H1 (cell line): ENCODE measurements at regions not wholly inside any gene's neighbourhood (a gene's known extent, or its start where the extent isn't known, plus 50 kb on each side); places are given as distances from the start of the nearest gene placed in this dataset.
"Not testable (repeated sequence)": the region's sequence is repeated elsewhere in the genome, so short reads cannot be mapped to it uniquely, and the experiment has no call there.

Experiments used
- CTCF ChIA-PET: fragments of 300-600 bp; sonication (Branson Sonifier 250); formaldehyde crosslinking; loops from one replicate; lab custom pipeline; 2021; ENCODE audit not compliant: partially characterized antibody; lab: Charles Lee
- POLR2A ChIA-PET: fragments of 300-600 bp; sonication (Branson Sonifier 250); formaldehyde crosslinking; loops from one replicate; lab custom pipeline; 2021; ENCODE audit warnings: inconsistent platforms; ENCODE audit not compliant: partially characterized antibody; lab: Charles Lee
- DNase-seq, 2 experiments: peaks; one replicate each; pipeline versions ENCODE4 v3.0.0 to v3.0.0-alpha.2; 2010 to 2022; ENCODE audit warnings: low spot score in 2 of 2, low read depth in 1 of 2, mixed read lengths in 1 of 2
- FAIRE-seq: peaks from 2 replicates; lab custom pipeline; 2011; peaks lifted over from hg19 to GRCh38; lab: Jason Lieb, UNC
- H2AFZ ChIP-seq: 2 replicates; pipeline ENCODE4 v1.8.1; 2012; ENCODE audit warnings: low read length, inconsistent platforms
- H2AK5ac ChIP-seq: 2 replicates; pipeline ENCODE4 v1.6.1; 2013; ENCODE audit warnings: low read depth, low read length
- H2BK120ac ChIP-seq: replicated peaks from 2 replicates; pipeline ENCODE3; 2013; ENCODE audit warnings: low read depth, low read length, inconsistent platforms
- H2BK12ac ChIP-seq: 2 replicates; pipeline ENCODE4 v1.6.1; 2013; ENCODE audit warnings: low read depth, low read length
- H2BK15ac ChIP-seq: 2 replicates; pipeline ENCODE4 v1.6.1; 2013; ENCODE audit warnings: low read length
- H2BK20ac ChIP-seq: 2 replicates; pipeline ENCODE4 v1.6.1; 2013; ENCODE audit warnings: low read length
- H2BK5ac ChIP-seq: 2 replicates; pipeline ENCODE4 v1.6.1; 2013; ENCODE audit warnings: low read depth, low read length
- H3K14ac ChIP-seq: 2 replicates; pipeline ENCODE4 v1.6.1; 2013; ENCODE audit warnings: inconsistent platforms; ENCODE audit not compliant: insufficient read length
- H3K18ac ChIP-seq: 2 replicates; pipeline ENCODE4 v1.6.1; 2013; ENCODE audit warnings: low read length; ENCODE audit errors: extremely low read depth
- H3K23ac ChIP-seq: 2 replicates; pipeline ENCODE4 v1.6.1; 2013; ENCODE audit warnings: inconsistent platforms; ENCODE audit not compliant: insufficient read length
- H3K23me2 ChIP-seq: 2 replicates; pipeline ENCODE4 v1.6.1; 2013; ENCODE audit warnings: low read depth, low read length
- H3K27ac ChIP-seq: 2 replicates; pipeline ENCODE4 v1.6.1; 2011; ENCODE audit warnings: low read depth, low read length, inconsistent platforms
- H3K27me3 ChIP-seq, 4 experiments: replicated peaks in 1 of 4; 1 replicate in 1 of 4; 2 replicates in 3 of 4; pipeline versions ENCODE4 v1.6.1 to v1.8.1; 2011 to 2013; ENCODE audit warnings: low read length in 3 of 4, mild to moderate bottlenecking in 3 of 4, inconsistent platforms in 2 of 4, mixed read lengths in 2 of 4, moderate library complexity in 1 of 4; ENCODE audit not compliant: control insufficient read depth in 3 of 4, insufficient read depth in 3 of 4; ENCODE audit errors: extremely low read depth in 1 of 4
- H3K36me3 ChIP-seq, 4 experiments: 2 replicates each; pipeline versions ENCODE4 v1.6.1 to v1.8.1; 2011 to 2013; ENCODE audit warnings: mild to moderate bottlenecking in 4 of 4, low read length in 3 of 4, moderate library complexity in 2 of 4, control low read depth in 1 of 4, inconsistent platforms in 1 of 4; ENCODE audit not compliant: insufficient read depth in 4 of 4, control insufficient read depth in 2 of 4
- H3K4ac ChIP-seq: replicated peaks from 2 replicates; pipeline ENCODE3; 2013; ENCODE audit warnings: low read length, low read depth, mixed read lengths, inconsistent platforms; ENCODE audit not compliant: insufficient read length
- H3K4me1 ChIP-seq, 4 experiments: replicated peaks in 1 of 4; 1 replicate in 1 of 4; 2 replicates in 3 of 4; pipeline versions ENCODE4 v1.6.1 to v1.8.1; 2011 to 2013; ENCODE audit warnings: low read length in 3 of 4, inconsistent platforms in 2 of 4, mixed read lengths in 1 of 4; ENCODE audit not compliant: insufficient read depth in 4 of 4, control insufficient read depth in 3 of 4
- H3K4me2 ChIP-seq, 2 experiments: 2 replicates each; pipeline versions ENCODE4 v1.6.1 to v1.8.1; 2011 to 2013; ENCODE audit warnings: low read depth in 2 of 2, low read length in 2 of 2, control low read depth in 1 of 2, inconsistent platforms in 1 of 2, mild to moderate bottlenecking in 1 of 2; ENCODE audit not compliant: insufficient read depth in 1 of 2
- H3K4me3 ChIP-seq, 4 experiments: fragments of 200-600, 300-600 bp in 1 of 4; sonication (generic), shearing (Covaris generic), sonication (Bioruptor Twin) in 1 of 4; 2 replicates each; pipeline versions ENCODE4 v1.5.1 to v1.8.1; 2011 to 2016; ENCODE audit warnings: low read length in 4 of 4, low read depth in 3 of 4, control low read depth in 2 of 4, inconsistent platforms in 2 of 4, mild to moderate bottlenecking in 2 of 4, mixed read lengths in 1 of 4, moderate library complexity in 1 of 4; ENCODE audit not compliant: insufficient read depth in 2 of 4; ENCODE audit errors: extremely low read depth in 1 of 4
- H3K56ac ChIP-seq: replicated peaks from 2 replicates; pipeline ENCODE3; 2013; ENCODE audit warnings: low read depth, mild to moderate bottlenecking, mixed read lengths, low read length, inconsistent platforms; ENCODE audit not compliant: insufficient read length
- H3K79me1 ChIP-seq: 2 replicates; pipeline ENCODE4 v1.6.1; 2013; ENCODE audit warnings: low read depth, low read length, control low read depth
- H3K79me2 ChIP-seq, 2 experiments: 2 replicates each; pipeline versions ENCODE4 v1.6.1 to v1.8.1; 2012 to 2013; ENCODE audit warnings: low read length in 2 of 2, mild to moderate bottlenecking in 2 of 2, inconsistent platforms in 1 of 2; ENCODE audit not compliant: insufficient read depth in 2 of 2, control insufficient read depth in 1 of 2
- H3K9ac ChIP-seq, 4 experiments: replicated peaks in 1 of 4; 1 replicate in 1 of 4; 2 replicates in 3 of 4; pipeline versions ENCODE4 v1.6.1 to v1.8.1; 2011 to 2013; ENCODE audit warnings: low read depth in 3 of 4, low read length in 3 of 4, control low read depth in 2 of 4, mild to moderate bottlenecking in 2 of 4, moderate library complexity in 2 of 4, inconsistent platforms in 1 of 4; ENCODE audit errors: extremely low read depth in 1 of 4
- H3K9me3 ChIP-seq, 2 experiments: 2 replicates each; pipeline versions ENCODE4 v1.6.1 to v1.8.1; 2012 to 2013; ENCODE audit warnings: mild to moderate bottlenecking in 2 of 2, moderate library complexity in 2 of 2, control low read depth in 1 of 2, inconsistent platforms in 1 of 2, low read depth in 1 of 2, low read length in 1 of 2, mixed read lengths in 1 of 2; ENCODE audit not compliant: insufficient read depth in 2 of 2
- H4K20me1 ChIP-seq, 2 experiments: replicated peaks in 1 of 2; 2 replicates each; pipeline versions ENCODE3 to v1.8.1; 2011 to 2013; ENCODE audit warnings: inconsistent platforms in 2 of 2, low read length in 2 of 2, mild to moderate bottlenecking in 1 of 2; ENCODE audit not compliant: insufficient read depth in 2 of 2, control insufficient read depth in 1 of 2
- H4K5ac ChIP-seq: 2 replicates; pipeline ENCODE4 v1.6.1; 2013; ENCODE audit warnings: low read length, low read depth, mixed read lengths, inconsistent platforms; ENCODE audit not compliant: insufficient read length
- H4K8ac ChIP-seq: 2 replicates; pipeline ENCODE4 v1.8.0; 2013; ENCODE audit warnings: mild to moderate bottlenecking, moderate library complexity, low read length, inconsistent platforms; ENCODE audit not compliant: insufficient read depth; ENCODE audit errors: extremely low read depth
- H4K91ac ChIP-seq: replicated peaks from 2 replicates; pipeline ENCODE3; 2013; ENCODE audit warnings: low read length, mixed read lengths, inconsistent platforms; ENCODE audit not compliant: insufficient read length
- WGBS, 2 experiments: shearing (Covaris generic) in 1 of 2; methylation state at CpG; one replicate each; pipeline versions ENCODE4 v1.1.6 to v1.1.7; 2013 to 2015; ENCODE audit warnings: low lambda C conversion rate in 2 of 2, mixed read lengths in 2 of 2, inconsistent platforms in 1 of 2, low coverage in 1 of 2, missing lambda C conversion rate in 1 of 2; ENCODE audit not compliant: insufficient replicate concordance in 2 of 2, insufficient coverage in 1 of 2, insufficient read length in 1 of 2; ENCODE audit errors: extremely low coverage in 1 of 2, missing lambda C conversion rate in 1 of 2; 5-methylcytosine and 5-hydroxymethylcytosine counted together

GRCh38 chr1:83295594-83295993 lies 703.3 kb downstream of the TTLL7 start:
- H3K27me3 ChIP-seq, H2BK5ac ChIP-seq, POLR2A ChIA-PET, H3K27ac ChIP-seq, H3K14ac ChIP-seq, H3K4me3 ChIP-seq, DNase-seq, H3K4ac ChIP-seq, H3K23ac ChIP-seq, FAIRE-seq, H3K4me2 ChIP-seq, H3K9me3 ChIP-seq, H3K79me1 ChIP-seq, H3K36me3 ChIP-seq, H4K8ac ChIP-seq, H2AFZ ChIP-seq, H2BK12ac ChIP-seq, H3K79me2 ChIP-seq, CTCF ChIA-PET, H4K91ac ChIP-seq, H4K5ac ChIP-seq, H3K56ac ChIP-seq, H3K4me1 ChIP-seq, H2BK15ac ChIP-seq, H2BK20ac ChIP-seq, H3K23me2 ChIP-seq, H4K20me1 ChIP-seq, H3K9ac ChIP-seq, H2AK5ac ChIP-seq, H2BK120ac ChIP-seq, H3K18ac ChIP-seq: not testable (repeated sequence)
- 94% methylated on average over 1 of the region's 1 CpG; no CpG with 5 or more reads in 1 of the 2 experiments for WGBS, 2 experiments

- H3K23ac ChIP-seq, H4K20me1 ChIP-seq, H3K27me3 ChIP-seq, H3K4me1 ChIP-seq, H3K79me1 ChIP-seq, H2BK15ac ChIP-seq, H4K8ac ChIP-seq, H3K4me3 ChIP-seq, POLR2A ChIA-PET, H3K9me3 ChIP-seq, DNase-seq, CTCF ChIA-PET, H3K79me2 ChIP-seq, H2AFZ ChIP-seq, H4K5ac ChIP-seq, H3K56ac ChIP-seq, H2BK20ac ChIP-seq, H3K18ac ChIP-seq, H3K4me2 ChIP-seq, H2BK120ac ChIP-seq, H3K27ac ChIP-seq, H3K4ac ChIP-seq, H3K36me3 ChIP-seq, H3K9ac ChIP-seq, H2AK5ac ChIP-seq, H2BK12ac ChIP-seq, H3K14ac ChIP-seq, H3K23me2 ChIP-seq, H2BK5ac ChIP-seq, H4K91ac ChIP-seq: not testable (repeated sequence)
- WGBS, 2 experiments = 96% methylated on average over 1 of the region's 1 CpG; no CpG with 5 or more reads in 1 of the 2 experiments
- FAIRE-seq = peak; percentile 19
Observed at GRCh38 chr1:83287391-83287790, 711.5 kb downstream of the TTLL7 start.
